ENCODE measurements at regions not wholly inside any gene's neighbourhood (a gene's known extent, or its start where the extent isn't known, plus 50 kb on each side); places are given as distances from the start of the nearest gene placed in this dataset.
"Not testable (repeated sequence)": the region's sequence is repeated elsewhere in the genome, so short reads cannot be mapped to it uniquely, and the experiment has no call there.

GRCh38 chr4:124131324-124131723 lies 581.2 kb downstream of the ANKRD50 start:
- H3K27me3 Mint-ChIP-seq (ENCODE audit: low read depth in 3 of 3); DNase-seq; H3K4me1 Mint-ChIP-seq; H3K36me3 Mint-ChIP-seq; H3K27ac Mint-ChIP-seq; H3K4me3 Mint-ChIP-seq: not testable (repeated sequence)
- peaks cover 7 to 23% (median 15%) of the 10 kb centered on the region in 6 donors for H3K9me3 Mint-ChIP-seq

- no peak overlapping the region for H3K4me3 Mint-ChIP-seq
- no peaks in the 10 kb centered on the region for H3K27me3 Mint-ChIP-seq (ENCODE audit: low read depth in 3 of 3)
- H3K4me1 Mint-ChIP-seq: no peaks in the 10 kb centered on the region
- no peak overlapping the region for H3K27ac Mint-ChIP-seq
- DNase-seq: no peak
- peaks cover 7 to 23% (median 15%) of the 10 kb centered on the region in 6 donors for H3K9me3 Mint-ChIP-seq
- peaks cover 0 to 7% (median 0%) of the 10 kb centered on the region in 3 donors for H3K36me3 Mint-ChIP-seq
Measured at GRCh38 chr4:124132161-124132560, 580.4 kb downstream of the ANKRD50 start.

- Mint-ChIP-seq H3K9me3 (peaks cover 7 to 23% (median 14%) of the 10 kb centered on the region in 6 donors), H3K4me1 (no peaks in the 10 kb centered on the region)
Measured at GRCh38 chr4:124133753-124134152, 578.8 kb downstream of the ANKRD50 start.

GRCh38 chr4:124135409-124135813 lies 577.1 kb downstream of the ANKRD50 start:
- Mint-ChIP-seq H3K9me3 (peaks cover 1 to 23% (median 13%) of the 10 kb centered on the region in 6 donors), H3K36me3 (peaks cover 0 to 7% (median 0%) of the 10 kb centered on the region in 3 donors), H3K4me3 (no peak overlapping the region), H3K4me1 (no peaks in the 10 kb centered on the region), H3K27me3 (ENCODE audit: low read depth in 3 of 3) (peaks cover 0 to 2% (median 0%) of the 10 kb centered on the region in 3 donors), H3K27ac (no peak overlapping the region)
- DNase-seq: no peak

More at GRCh38 chr4:124133753-124134152, 578.8 kb downstream of the ANKRD50 start:
- Mint-ChIP-seq H3K36me3 (peaks cover 0 to 7% (median 0%) of the 10 kb centered on the region in 3 donors), H3K27ac (no peak overlapping the region), H3K27me3 (ENCODE audit: low read depth in 3 of 3) (no peaks in the 10 kb centered on the region), H3K4me3 (no peak overlapping the region)
- DNase-seq: no peak

- Mint-ChIP-seq H3K4me3 (no peak overlapping the region), H3K9me3 (peaks cover 0 to 10% (median 1%) of the 10 kb centered on the region in 6 donors), H3K27me3 (ENCODE audit: low read depth in 3 of 3) (peaks cover 0 to 2% (median 0%) of the 10 kb centered on the region in 3 donors), H3K27ac (no peak overlapping the region), H3K36me3 (no peaks in the 10 kb centered on the region), H3K4me1 (no peaks in the 10 kb centered on the region)
- DNase-seq: no peak
Measured at GRCh38 chr4:124139044-124139443, 573.5 kb downstream of the ANKRD50 start.

- no peak for DNase-seq
- no peak overlapping the region for H3K4me3 Mint-ChIP-seq
- H3K27me3 Mint-ChIP-seq (ENCODE audit: low read depth in 3 of 3): peaks cover 0 to 2% (median 0%) of the 10 kb centered on the region in 3 donors
- H3K9me3 Mint-ChIP-seq: peaks cover 0 to 5% (median 1%) of the 10 kb centered on the region in 6 donors
- no peaks in the 10 kb centered on the region for H3K36me3 Mint-ChIP-seq
- H3K4me1 Mint-ChIP-seq: no peaks in the 10 kb centered on the region
- H3K27ac Mint-ChIP-seq: no peak overlapping the region
Measured at GRCh38 chr4:124143632-124144031, 568.9 kb downstream of the ANKRD50 start.

- no peak overlapping the region for H3K27ac Mint-ChIP-seq
- no peaks in the 10 kb centered on the region for H3K27me3 Mint-ChIP-seq (ENCODE audit: low read depth in 3 of 3)
- H3K4me3 Mint-ChIP-seq: no peak overlapping the region
- H3K9me3 Mint-ChIP-seq: peaks cover 0 to 4% (median 0%) of the 10 kb centered on the region in 6 donors
- H3K36me3 Mint-ChIP-seq: no peaks in the 10 kb centered on the region
- H3K4me1 Mint-ChIP-seq: no peaks in the 10 kb centered on the region
- DNase-seq: no peak
Measured at GRCh38 chr4:124144238-124144654, 568.3 kb downstream of the ANKRD50 start.

GRCh38 chr4:124146068-124146467 lies 566.5 kb downstream of the ANKRD50 start:
- DNase-seq: no peak
- Mint-ChIP-seq H3K9me3 (peaks cover 0 to 5% (median 2%) of the 10 kb centered on the region in 6 donors), H3K4me3 (no peak overlapping the region), H3K4me1 (no peaks in the 10 kb centered on the region), H3K36me3 (no peaks in the 10 kb centered on the region), H3K27me3 (ENCODE audit: low read depth in 3 of 3) (no peaks in the 10 kb centered on the region), H3K27ac (no peak overlapping the region)

- no peaks in the 10 kb centered on the region for H3K4me1 Mint-ChIP-seq
- H3K9me3 Mint-ChIP-seq: peaks cover 0 to 11% (median 4%) of the 10 kb centered on the region in 6 donors
- no peaks in the 10 kb centered on the region for H3K36me3 Mint-ChIP-seq
- H3K4me3 Mint-ChIP-seq: no peak overlapping the region
- H3K27me3 Mint-ChIP-seq (ENCODE audit: low read depth in 3 of 3): no peaks in the 10 kb centered on the region
- no peak for DNase-seq
- no peak overlapping the region for H3K27ac Mint-ChIP-seq
Measured at GRCh38 chr4:124151031-124151430, 561.5 kb downstream of the ANKRD50 start.

- Mint-ChIP-seq H3K4me1 (no peaks in the 10 kb centered on the region), H3K27me3 (ENCODE audit: low read depth in 3 of 3) (peaks cover 0 to 2% (median 0%) of the 10 kb centered on the region in 3 donors), H3K36me3 (no peaks in the 10 kb centered on the region), H3K27ac (no peak overlapping the region), H3K9me3 (peaks cover 0 to 14% (median 5%) of the 10 kb centered on the region in 6 donors), H3K4me3 (no peak overlapping the region)
- no peak for DNase-seq
Measured at GRCh38 chr4:124152132-124152531, 560.4 kb downstream of the ANKRD50 start.

GRCh38 chr4:124155239-124155638 lies 557.3 kb downstream of the ANKRD50 start:
- Mint-ChIP-seq H3K4me3 (no peak overlapping the region), H3K27me3 (ENCODE audit: low read depth in 3 of 3) (peaks cover 0 to 2% (median 0%) of the 10 kb centered on the region in 3 donors), H3K27ac (no peak overlapping the region), H3K9me3 (peaks cover 0 to 11% (median 6%) of the 10 kb centered on the region in 6 donors), H3K4me1 (no peaks in the 10 kb centered on the region), H3K36me3 (no peaks in the 10 kb centered on the region)
- DNase-seq: no peak

GRCh38 chr4:124157396-124158083 lies 555.0 kb downstream of the ANKRD50 start:
- Mint-ChIP-seq H3K9me3 (peaks cover 0 to 9% (median 5%) of the 10 kb centered on the region in 6 donors), H3K4me1 (no peaks in the 10 kb centered on the region), H3K4me3 (no peak overlapping the region), H3K27ac (no peak overlapping the region), H3K27me3 (ENCODE audit: low read depth in 3 of 3) (peaks cover 0 to 2% (median 0%) of the 10 kb centered on the region in 3 donors), H3K36me3 (no peaks in the 10 kb centered on the region)
- DNase-seq: no peak

GRCh38 chr4:124163401-124163800 lies 549.1 kb downstream of the ANKRD50 start:
- DNase-seq: no peak
- Mint-ChIP-seq H3K36me3 (no peaks in the 10 kb centered on the region), H3K4me1 (no peaks in the 10 kb centered on the region), H3K27ac (no peak overlapping the region), H3K9me3 (peaks cover 0 to 18% (median 2%) of the 10 kb centered on the region in 6 donors), H3K27me3 (ENCODE audit: low read depth in 3 of 3) (peaks cover 0 to 1% (median 0%) of the 10 kb centered on the region in 3 donors), H3K4me3 (no peak overlapping the region)

- no peak overlapping the region for H3K27ac Mint-ChIP-seq
- H3K4me1 Mint-ChIP-seq: no peaks in the 10 kb centered on the region
- no peak for DNase-seq
- H3K9me3 Mint-ChIP-seq: peaks cover 0 to 22% (median 4%) of the 10 kb centered on the region in 6 donors
- no peaks in the 10 kb centered on the region for H3K36me3 Mint-ChIP-seq
- no peak overlapping the region for H3K4me3 Mint-ChIP-seq
- peaks cover 0 to 1% (median 0%) of the 10 kb centered on the region in 3 donors for H3K27me3 Mint-ChIP-seq (ENCODE audit: low read depth in 3 of 3)
Measured at GRCh38 chr4:124167602-124168001, 544.9 kb downstream of the ANKRD50 start.

All from immature natural killer cell (primary cell).